Gastrocnemius medialis (tissue), 4 donors: ENCODE measurements at regions not wholly inside any gene's neighbourhood (a gene's known extent, or its start where the extent isn't known, plus 50 kb on each side); places are given as distances from the start of the nearest gene placed in this dataset.

Experiments used
- POLR2A ChIP-seq, 2 donors: fragments of 450-650 bp; IDR thresholded peaks; one replicate each; pipeline ENCODE4 v1.6.1; 2017; ENCODE audit warnings: antibody characterized with exemption in 2 of 2, mild to moderate bottlenecking in 2 of 2, moderate library complexity in 2 of 2
- TF ChIP-seq, protein P1 (sequence below), 5 experiments: fragments of 450-650 bp in 3 of 5; fragments of 200-600 bp in 2 of 5; sonication (generic) in 2 of 5; IDR thresholded peaks in 4 of 5; conservative IDR thresholded peaks in 1 of 5; 1 replicate in 4 of 5; 2 replicates in 1 of 5; pipeline ENCODE4 v1.5.1; 2016 to 2019; ENCODE audit warnings: antibody characterized with exemption in 5 of 5, mild to moderate bottlenecking in 3 of 5, moderate library complexity in 3 of 5

GRCh38 chr1:232725305-232726047, 79.7 kb upstream of the MAP10 start:
- TF ChIP-seq, protein P1, sequence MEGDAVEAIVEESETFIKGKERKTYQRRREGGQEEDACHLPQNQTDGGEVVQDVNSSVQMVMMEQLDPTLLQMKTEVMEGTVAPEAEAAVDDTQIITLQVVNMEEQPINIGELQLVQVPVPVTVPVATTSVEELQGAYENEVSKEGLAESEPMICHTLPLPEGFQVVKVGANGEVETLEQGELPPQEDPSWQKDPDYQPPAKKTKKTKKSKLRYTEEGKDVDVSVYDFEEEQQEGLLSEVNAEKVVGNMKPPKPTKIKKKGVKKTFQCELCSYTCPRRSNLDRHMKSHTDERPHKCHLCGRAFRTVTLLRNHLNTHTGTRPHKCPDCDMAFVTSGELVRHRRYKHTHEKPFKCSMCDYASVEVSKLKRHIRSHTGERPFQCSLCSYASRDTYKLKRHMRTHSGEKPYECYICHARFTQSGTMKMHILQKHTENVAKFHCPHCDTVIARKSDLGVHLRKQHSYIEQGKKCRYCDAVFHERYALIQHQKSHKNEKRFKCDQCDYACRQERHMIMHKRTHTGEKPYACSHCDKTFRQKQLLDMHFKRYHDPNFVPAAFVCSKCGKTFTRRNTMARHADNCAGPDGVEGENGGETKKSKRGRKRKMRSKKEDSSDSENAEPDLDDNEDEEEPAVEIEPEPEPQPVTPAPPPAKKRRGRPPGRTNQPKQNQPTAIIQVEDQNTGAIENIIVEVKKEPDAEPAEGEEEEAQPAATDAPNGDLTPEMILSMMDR (IDR thresholded peaks at IDR 0.05 in 4 of 5, conservative IDR thresholded peaks at IDR 0.05 in 1 of 5): no peak
- no peak for TF ChIP-seq POLR2A (IDR thresholded peaks at IDR 0.05)
